Lower leg skin (tissue), 4 donors: ENCODE measurements at regions not wholly inside any gene's neighbourhood (a gene's known extent, or its start where the extent isn't known, plus 50 kb on each side); places are given as distances from the start of the nearest gene placed in this dataset.

Experiments
- DNase-seq, 2 donors: peaks; one replicate each; pipeline ENCODE4 v3.0.0-alpha.2; 2019; ENCODE audit warnings: low spot score in 2 of 2
- H3K4me3 ChIP-seq: fragments of 200-600 bp; sonication (generic); 2 replicates; pipeline ENCODE4 v1.5.1; 2017; ENCODE audit warnings: mild to moderate bottlenecking, low read depth; ENCODE audit not compliant: poor library complexity, severe bottlenecking
- CTCF ChIP-seq, 3 donors: fragments of 450-650 bp; IDR thresholded peaks; one replicate each; pipeline ENCODE4 v1.5.1; 2016; ENCODE audit warnings: antibody characterized with exemption in 3 of 3, mild to moderate bottlenecking in 3 of 3, moderate library complexity in 2 of 3
- POLR2A ChIP-seq, 2 donors: fragments of 450-650 bp; IDR thresholded peaks; one replicate each; pipeline ENCODE4 v1.6.1; 2016 to 2017; ENCODE audit warnings: antibody characterized with exemption in 2 of 2, mild to moderate bottlenecking in 1 of 2, moderate library complexity in 1 of 2
- WGBS, 2 donors: methylation state at CpG; one replicate each; pipeline ENCODE4 v1.1.5; 2018; 5-methylcytosine and 5-hydroxymethylcytosine counted together
- intact Hi-C: fragments of 100-400 bp; cut with DNase I; formaldehyde crosslinking; loops from one replicate; pipeline ENCODE4 v1.15.0; 2023; ENCODE audit warnings: low total_unique reads

- TF ChIP-seq CTCF (IDR thresholded peaks at IDR 0.05) (no peak), POLR2A (IDR thresholded peaks at IDR 0.05) (no peak)
- intact Hi-C loops: no loop called here
- no peak for DNase-seq
- WGBS, 2 donors: 64 to 70% methylated on average over 4 of the region's 4 CpGs
- no peak overlapping the region for H3K4me3 ChIP-seq
These were observed 652.5 kb upstream of the KIRREL3 start for GRCh38 chr11:127653076-127653475.

GRCh38 chr11:127651888-127652221 is 651.3 kb upstream of the KIRREL3 start:
- whole genome bisulfite sequencing, 2 donors: 67 to 84% methylated on average over 1 of the region's 1 CpG
- H3K4me3 ChIP-seq: no peak overlapping the region
- intact Hi-C loops: no loop called here
- TF ChIP-seq POLR2A (IDR thresholded peaks at IDR 0.05) (no peak), CTCF (IDR thresholded peaks at IDR 0.05) (no peak)
- no peak for DNase-seq

- WGBS, 2 donors: 61 to 62% methylated on average over 5 of the region's 5 CpGs
- no peak for DNase-seq
- intact Hi-C loops: no loop called here
- TF ChIP-seq CTCF (IDR thresholded peaks at IDR 0.05) (no peak), POLR2A (IDR thresholded peaks at IDR 0.05) (no peak)
- H3K4me3 ChIP-seq: no peak overlapping the region
These were observed 650.8 kb upstream of the KIRREL3 start for GRCh38 chr11:127651175-127651887.

GRCh38 chr11:127649958-127650357 is 649.4 kb upstream of the KIRREL3 start:
- 97 to 98% methylated on average over 1 of the region's 1 CpG for WGBS, 2 donors
- intact Hi-C loops: no loop called here
- no peak for DNase-seq
- no peak overlapping the region for H3K4me3 ChIP-seq
- no peak for TF ChIP-seq CTCF (IDR thresholded peaks at IDR 0.05)
- TF ChIP-seq POLR2A (IDR thresholded peaks at IDR 0.05): no peak

GRCh38 chr11:127649071-127649470 is 648.5 kb upstream of the KIRREL3 start:
- intact Hi-C loops: no loop called here
- no peak for DNase-seq
- no peak overlapping the region for H3K4me3 ChIP-seq
- no peak for TF ChIP-seq POLR2A (IDR thresholded peaks at IDR 0.05)
- no peak for TF ChIP-seq CTCF (IDR thresholded peaks at IDR 0.05)
- WGBS, 2 donors: 67 to 74% methylated on average over 2 of the region's 2 CpGs

- intact Hi-C loops: no loop called here
- TF ChIP-seq CTCF (IDR thresholded peaks at IDR 0.05) (no peak), POLR2A (IDR thresholded peaks at IDR 0.05) (no peak)
These were observed 648.0 kb upstream of the KIRREL3 start for GRCh38 chr11:127648583-127648982.

More at GRCh38 chr11:127648583-127648982, 648.0 kb upstream of the KIRREL3 start:
- no peak overlapping the region for H3K4me3 ChIP-seq
- no peak for DNase-seq
